ENCODE measurements at regions not wholly inside any gene's neighbourhood (a gene's known extent, or its start where the extent isn't known, plus 50 kb on each side); places are given as distances from the start of the nearest gene placed in this dataset.

GRCh38 chr7:153151766-153152165 lies 392.2 kb downstream of the ACTR3B start:
- no peak for DNase-seq
- Histone ChIP-seq H3K27me3 (no peaks in the 10 kb centered on the region), H3K4me3 (no peak overlapping the region), H3K36me3 (no peaks in the 10 kb centered on the region), H3K27ac (no peak overlapping the region), H3K9me3 (no peaks in the 10 kb centered on the region), H3K4me1 (no peaks in the 10 kb centered on the region)
- TF ChIP-seq POLR2A (IDR thresholded peaks at IDR 0.05) (no peak), CTCF (IDR thresholded peaks at IDR 0.05) (no peak)
- intact Hi-C loops (cut with DNase I; ENCODE audit: low total_unique reads) = no loop called here

- no peak for DNase-seq
- H3K4me1 ChIP-seq = no peaks in the 10 kb centered on the region
- no peak overlapping the region for H3K27ac ChIP-seq
- no peaks in the 10 kb centered on the region for H3K27me3 ChIP-seq
- no peaks in the 10 kb centered on the region for H3K9me3 ChIP-seq
- intact Hi-C loops (cut with DNase I; ENCODE audit: low total_unique reads) = no loop called here
- H3K4me3 ChIP-seq = no peak overlapping the region
- TF ChIP-seq POLR2A (IDR thresholded peaks at IDR 0.05) (no peak), CTCF (IDR thresholded peaks at IDR 0.05) (no peak)
- no peaks in the 10 kb centered on the region for H3K36me3 ChIP-seq
Measured at GRCh38 chr7:153152801-153153422, 393.4 kb downstream of the ACTR3B start.

- Histone ChIP-seq H3K36me3 (no peaks in the 10 kb centered on the region), H3K4me3 (no peak overlapping the region), H3K27ac (no peak overlapping the region), H3K4me1 (no peaks in the 10 kb centered on the region), H3K27me3 (no peaks in the 10 kb centered on the region), H3K9me3 (no peaks in the 10 kb centered on the region)
- TF ChIP-seq CTCF (IDR thresholded peaks at IDR 0.05) (no peak), POLR2A (IDR thresholded peaks at IDR 0.05) (no peak)
- no peak for DNase-seq
- intact Hi-C loops (cut with DNase I; ENCODE audit: low total_unique reads) = no loop called here
Measured at GRCh38 chr7:153158149-153158548, 398.6 kb downstream of the ACTR3B start.

- no peak overlapping the region for H3K4me3 ChIP-seq
- peaks cover 0 to 11% of the 10 kb centered on the region in 2 donors for H3K9me3 ChIP-seq
- TF ChIP-seq POLR2A (IDR thresholded peaks at IDR 0.05) (no peak), CTCF (IDR thresholded peaks at IDR 0.05) (no peak)
- DNase-seq = no peak
- no peaks in the 10 kb centered on the region for H3K4me1 ChIP-seq
- H3K27ac ChIP-seq = no peak overlapping the region
- no peaks in the 10 kb centered on the region for H3K36me3 ChIP-seq
- intact Hi-C loops (cut with DNase I; ENCODE audit: low total_unique reads) = no loop called here
- no peaks in the 10 kb centered on the region for H3K27me3 ChIP-seq
Measured at GRCh38 chr7:153170287-153170686, 410.7 kb downstream of the ACTR3B start.

GRCh38 chr7:153185936-153186335 lies 426.4 kb downstream of the ACTR3B start:
- intact Hi-C loops (cut with DNase I; ENCODE audit: low total_unique reads) = no loop called here
- Histone ChIP-seq H3K9me3 (no peaks in the 10 kb centered on the region), H3K27me3 (no peaks in the 10 kb centered on the region), H3K27ac (no peak overlapping the region), H3K4me1 (no peaks in the 10 kb centered on the region), H3K4me3 (no peak overlapping the region), H3K36me3 (no peaks in the 10 kb centered on the region)
- no peak for DNase-seq
- TF ChIP-seq POLR2A (IDR thresholded peaks at IDR 0.05) (no peak), CTCF (IDR thresholded peaks at IDR 0.05) (no peak)
